ENCODE measurements at regions not wholly inside any gene's neighbourhood (a gene's known extent, or its start where the extent isn't known, plus 50 kb on each side); places are given as distances from the start of the nearest gene placed in this dataset.

GRCh38 chr5:144575736-144576135 lies 405.1 kb downstream of the KCTD16 start:
- Mint-ChIP-seq H3K4me3 (no peak overlapping the region), H3K9me3 (peaks cover 4% of the 10 kb centered on the region; the same call in 1 of the 3 replicates), H3K4me1 (peaks cover 2% of the 10 kb centered on the region; the same call in 1 of the 3 replicates), H3K27me3 (ENCODE audit: insufficient read depth, low read depth, poor library complexity) (no peaks in the 10 kb centered on the region), H3K36me3 (ENCODE audit: low read depth) (no peaks in the 10 kb centered on the region; the same call in 2 of the 3 replicates), H3K27ac (no peak overlapping the region)
- Histone ChIP-seq H3K4me1 (ENCODE audit: insufficient read depth) (no peaks in the 10 kb centered on the region), H3K9me2 (ENCODE audit: insufficient read depth) (0 out of 2 replicates have a peak, but pooled peaks cover 5% of the 10 kb centered on the region), H3K79me2 (replicated peaks; ENCODE audit: insufficient read depth) (no peaks in the 10 kb centered on the region), H3K27me3 (ENCODE audit: insufficient read depth) (no peaks in the 10 kb centered on the region), H3K4me2 (no peak overlapping the region), H3F3A (replicated peaks; ENCODE audit: low read depth) (no peaks in the 10 kb centered on the region), H2AFZ (no peak overlapping the region), H4K20me1 (replicated peaks; ENCODE audit: insufficient read depth) (no peaks in the 10 kb centered on the region), H3K27ac (ENCODE audit: low read depth) (no peak overlapping the region), H3K36me3 (ENCODE audit: insufficient read depth) (no peaks in the 10 kb centered on the region), H3K4me3 (no peak overlapping the region)
- DNase-seq (ENCODE audit: low spot score), result no peak
- ATAC-seq, result no peak
- TF ChIP-seq REST (IDR thresholded peaks at IDR 0.05; ENCODE audit: unreplicated experiment) (no peak), ZNF331 (CRISPR knock-in tag; IDR thresholded peaks at IDR 0.05; ENCODE audit: low read depth) (no peak), JUNB (IDR thresholded peaks at IDR 0.05; ENCODE audit: unreplicated experiment) (no peak), POLR2AphosphoS5 (IDR thresholded peaks at IDR 0.05; ENCODE audit: low read depth) (no peak), EZH2 (IDR thresholded peaks at IDR 0.05; ENCODE audit: low read depth, unreplicated experiment) (no peak), EZH2phosphoT487 (IDR thresholded peaks at IDR 0.05; ENCODE audit: unreplicated experiment) (no peak), NANOG (IDR thresholded peaks at IDR 0.05; ENCODE audit: borderline replicate concordance) (no peak), STAT1 (IDR thresholded peaks at IDR 0.05; ENCODE audit: unreplicated experiment) (no peak), ZNF114 (CRISPR knock-in tag; IDR thresholded peaks at IDR 0.05) (no peak), CREB1 (CRISPR knock-in tag; IDR thresholded peaks at IDR 0.05; ENCODE audit: low read depth) (no peak)
- TF ChIP-seq, protein P1, sequence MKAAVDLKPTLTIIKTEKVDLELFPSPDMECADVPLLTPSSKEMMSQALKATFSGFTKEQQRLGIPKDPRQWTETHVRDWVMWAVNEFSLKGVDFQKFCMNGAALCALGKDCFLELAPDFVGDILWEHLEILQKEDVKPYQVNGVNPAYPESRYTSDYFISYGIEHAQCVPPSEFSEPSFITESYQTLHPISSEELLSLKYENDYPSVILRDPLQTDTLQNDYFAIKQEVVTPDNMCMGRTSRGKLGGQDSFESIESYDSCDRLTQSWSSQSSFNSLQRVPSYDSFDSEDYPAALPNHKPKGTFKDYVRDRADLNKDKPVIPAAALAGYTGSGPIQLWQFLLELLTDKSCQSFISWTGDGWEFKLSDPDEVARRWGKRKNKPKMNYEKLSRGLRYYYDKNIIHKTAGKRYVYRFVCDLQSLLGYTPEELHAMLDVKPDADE (IDR thresholded peaks at IDR 0.05), result no peak
- TF ChIP-seq, protein P2, sequence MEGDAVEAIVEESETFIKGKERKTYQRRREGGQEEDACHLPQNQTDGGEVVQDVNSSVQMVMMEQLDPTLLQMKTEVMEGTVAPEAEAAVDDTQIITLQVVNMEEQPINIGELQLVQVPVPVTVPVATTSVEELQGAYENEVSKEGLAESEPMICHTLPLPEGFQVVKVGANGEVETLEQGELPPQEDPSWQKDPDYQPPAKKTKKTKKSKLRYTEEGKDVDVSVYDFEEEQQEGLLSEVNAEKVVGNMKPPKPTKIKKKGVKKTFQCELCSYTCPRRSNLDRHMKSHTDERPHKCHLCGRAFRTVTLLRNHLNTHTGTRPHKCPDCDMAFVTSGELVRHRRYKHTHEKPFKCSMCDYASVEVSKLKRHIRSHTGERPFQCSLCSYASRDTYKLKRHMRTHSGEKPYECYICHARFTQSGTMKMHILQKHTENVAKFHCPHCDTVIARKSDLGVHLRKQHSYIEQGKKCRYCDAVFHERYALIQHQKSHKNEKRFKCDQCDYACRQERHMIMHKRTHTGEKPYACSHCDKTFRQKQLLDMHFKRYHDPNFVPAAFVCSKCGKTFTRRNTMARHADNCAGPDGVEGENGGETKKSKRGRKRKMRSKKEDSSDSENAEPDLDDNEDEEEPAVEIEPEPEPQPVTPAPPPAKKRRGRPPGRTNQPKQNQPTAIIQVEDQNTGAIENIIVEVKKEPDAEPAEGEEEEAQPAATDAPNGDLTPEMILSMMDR (conservative IDR thresholded peaks at IDR 0.05; ENCODE audit: low read depth in 2 of 2), result no peak
- TF ChIP-seq, protein P3, sequence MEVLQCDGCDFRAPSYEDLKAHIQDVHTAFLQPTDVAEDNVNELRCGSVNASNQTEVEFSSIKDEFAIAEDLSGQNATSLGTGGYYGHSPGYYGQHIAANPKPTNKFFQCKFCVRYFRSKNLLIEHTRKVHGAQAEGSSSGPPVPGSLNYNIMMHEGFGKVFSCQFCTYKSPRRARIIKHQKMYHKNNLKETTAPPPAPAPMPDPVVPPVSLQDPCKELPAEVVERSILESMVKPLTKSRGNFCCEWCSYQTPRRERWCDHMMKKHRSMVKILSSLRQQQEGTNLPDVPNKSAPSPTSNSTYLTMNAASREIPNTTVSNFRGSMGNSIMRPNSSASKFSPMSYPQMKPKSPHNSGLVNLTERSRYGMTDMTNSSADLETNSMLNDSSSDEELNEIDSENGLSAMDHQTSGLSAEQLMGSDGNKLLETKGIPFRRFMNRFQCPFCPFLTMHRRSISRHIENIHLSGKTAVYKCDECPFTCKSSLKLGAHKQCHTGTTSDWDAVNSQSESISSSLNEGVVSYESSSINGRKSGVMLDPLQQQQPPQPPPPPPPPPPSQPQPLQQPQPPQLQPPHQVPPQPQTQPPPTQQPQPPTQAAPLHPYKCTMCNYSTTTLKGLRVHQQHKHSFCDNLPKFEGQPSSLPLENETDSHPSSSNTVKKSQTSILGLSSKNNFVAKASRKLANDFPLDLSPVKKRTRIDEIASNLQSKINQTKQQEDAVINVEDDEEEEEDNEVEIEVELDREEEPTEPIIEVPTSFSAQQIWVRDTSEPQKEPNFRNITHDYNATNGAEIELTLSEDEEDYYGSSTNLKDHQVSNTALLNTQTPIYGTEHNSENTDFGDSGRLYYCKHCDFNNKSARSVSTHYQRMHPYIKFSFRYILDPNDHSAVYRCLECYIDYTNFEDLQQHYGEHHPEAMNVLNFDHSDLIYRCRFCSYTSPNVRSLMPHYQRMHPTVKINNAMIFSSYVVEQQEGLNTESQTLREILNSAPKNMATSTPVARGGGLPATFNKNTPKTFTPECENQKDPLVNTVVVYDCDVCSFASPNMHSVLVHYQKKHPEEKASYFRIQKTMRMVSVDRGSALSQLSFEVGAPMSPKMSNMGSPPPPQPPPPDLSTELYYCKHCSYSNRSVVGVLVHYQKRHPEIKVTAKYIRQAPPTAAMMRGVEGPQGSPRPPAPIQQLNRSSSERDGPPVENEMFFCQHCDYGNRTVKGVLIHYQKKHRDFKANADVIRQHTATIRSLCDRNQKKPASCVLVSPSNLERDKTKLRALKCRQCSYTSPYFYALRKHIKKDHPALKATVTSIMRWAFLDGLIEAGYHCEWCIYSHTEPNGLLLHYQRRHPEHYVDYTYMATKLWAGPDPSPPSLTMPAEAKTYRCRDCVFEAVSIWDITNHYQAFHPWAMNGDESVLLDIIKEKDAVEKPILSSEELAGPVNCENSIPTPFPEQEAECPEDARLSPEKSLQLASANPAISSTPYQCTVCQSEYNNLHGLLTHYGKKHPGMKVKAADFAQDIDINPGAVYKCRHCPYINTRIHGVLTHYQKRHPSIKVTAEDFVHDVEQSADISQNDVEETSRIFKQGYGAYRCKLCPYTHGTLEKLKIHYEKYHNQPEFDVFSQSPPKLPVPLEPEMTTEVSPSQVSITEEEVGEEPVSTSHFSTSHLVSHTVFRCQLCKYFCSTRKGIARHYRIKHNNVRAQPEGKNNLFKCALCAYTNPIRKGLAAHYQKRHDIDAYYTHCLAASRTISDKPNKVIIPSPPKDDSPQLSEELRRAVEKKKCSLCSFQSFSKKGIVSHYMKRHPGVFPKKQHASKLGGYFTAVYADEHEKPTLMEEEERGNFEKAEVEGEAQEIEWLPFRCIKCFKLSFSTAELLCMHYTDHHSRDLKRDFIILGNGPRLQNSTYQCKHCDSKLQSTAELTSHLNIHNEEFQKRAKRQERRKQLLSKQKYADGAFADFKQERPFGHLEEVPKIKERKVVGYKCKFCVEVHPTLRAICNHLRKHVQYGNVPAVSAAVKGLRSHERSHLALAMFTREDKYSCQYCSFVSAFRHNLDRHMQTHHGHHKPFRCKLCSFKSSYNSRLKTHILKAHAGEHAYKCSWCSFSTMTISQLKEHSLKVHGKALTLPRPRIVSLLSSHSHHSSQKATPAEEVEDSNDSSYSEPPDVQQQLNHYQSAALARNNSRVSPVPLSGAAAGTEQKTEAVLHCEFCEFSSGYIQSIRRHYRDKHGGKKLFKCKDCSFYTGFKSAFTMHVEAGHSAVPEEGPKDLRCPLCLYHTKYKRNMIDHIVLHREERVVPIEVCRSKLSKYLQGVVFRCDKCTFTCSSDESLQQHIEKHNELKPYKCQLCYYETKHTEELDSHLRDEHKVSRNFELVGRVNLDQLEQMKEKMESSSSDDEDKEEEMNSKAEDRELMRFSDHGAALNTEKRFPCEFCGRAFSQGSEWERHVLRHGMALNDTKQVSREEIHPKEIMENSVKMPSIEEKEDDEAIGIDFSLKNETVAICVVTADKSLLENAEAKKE (CRISPR knock-in tag; IDR thresholded peaks at IDR 0.05), result no peak

Measured in GM23338 (cell line).